HEK293 (cell line): ENCODE measurements at regions not wholly inside any gene's neighbourhood (a gene's known extent, or its start where the extent isn't known, plus 50 kb on each side); places are given as distances from the start of the nearest gene placed in this dataset.

Source experiments
- CTCF ChIP-seq: fragments of 450-650 bp; formaldehyde crosslinking; IDR thresholded peaks from 2 replicates; pipeline ENCODE4 v1.5.1; 2016; ENCODE audit warnings: missing biosample characterization, missing genetic modification characterization
- KLF10 ChIP-seq: fragments of 450-650 bp; IDR thresholded peaks from 2 replicates; pipeline ENCODE4 v1.5.1; 2018; ENCODE audit warnings: missing biosample characterization, mild to moderate bottlenecking, missing genetic modification characterization
- ZFP69B ChIP-seq: fragments of 450-650 bp; formaldehyde crosslinking; IDR thresholded peaks from 2 replicates; pipeline ENCODE4 v1.5.1; 2016; ENCODE audit warnings: missing biosample characterization, missing genetic modification characterization
- ZNF549 ChIP-seq: fragments of 450-650 bp; IDR thresholded peaks from 2 replicates; pipeline ENCODE4 v1.5.1; 2018; ENCODE audit warnings: missing biosample characterization, missing genetic modification characterization, mild to moderate bottlenecking, inconsistent platforms, moderate library complexity

GRCh38 chr4:79850626-79851025, 222.4 kb downstream of the ANTXR2 start:
- TF ChIP-seq ZNF549 (tag by site-specific recombination) (no peak), KLF10 (tag by site-specific recombination) (no peak), CTCF (tag by site-specific recombination) (no peak), ZFP69B (tag by site-specific recombination) (no peak)
